SJCRH30 (cell line): ENCODE measurements at regions not wholly inside any gene's neighbourhood (a gene's known extent, or its start where the extent isn't known, plus 50 kb on each side); places are given as distances from the start of the nearest gene placed in this dataset.

ENCODE experiments used
- DNase-seq, 2 experiments: peaks; one replicate each; pipeline ENCODE4 v3.0.0-alpha.2; 2015 to 2020
- H3K27ac ChIP-seq: fragments of 250-450 bp; sonication (Bioruptor Pico); 2 replicates; pipeline ENCODE4 v1.5.1; 2020; ENCODE audit warnings: mild to moderate bottlenecking, moderate library complexity
- H3K27me3 ChIP-seq: fragments of 250-450 bp; sonication (Bioruptor Pico); 2 replicates; pipeline ENCODE4 v1.5.1; 2020; ENCODE audit warnings: mild to moderate bottlenecking, moderate library complexity
- H3K36me3 ChIP-seq: fragments of 250-450 bp; sonication (Bioruptor Pico); 2 replicates; pipeline ENCODE4 v1.5.1; 2020; ENCODE audit warnings: mild to moderate bottlenecking, moderate library complexity
- H3K4me1 ChIP-seq: fragments of 250-450 bp; sonication (Bioruptor Pico); 2 replicates; pipeline ENCODE4 v1.5.1; 2020; ENCODE audit warnings: mild to moderate bottlenecking, moderate library complexity
- H3K4me3 ChIP-seq: fragments of 250-450 bp; sonication (Bioruptor Pico); 2 replicates; pipeline ENCODE4 v1.5.1; 2020; ENCODE audit warnings: mild to moderate bottlenecking, moderate library complexity
- H3K9me3 ChIP-seq: fragments of 250-450 bp; sonication (Bioruptor Pico); replicated peaks from 2 replicates; pipeline ENCODE4 v1.5.1; 2020; ENCODE audit warnings: mild to moderate bottlenecking, moderate library complexity

DNA sequence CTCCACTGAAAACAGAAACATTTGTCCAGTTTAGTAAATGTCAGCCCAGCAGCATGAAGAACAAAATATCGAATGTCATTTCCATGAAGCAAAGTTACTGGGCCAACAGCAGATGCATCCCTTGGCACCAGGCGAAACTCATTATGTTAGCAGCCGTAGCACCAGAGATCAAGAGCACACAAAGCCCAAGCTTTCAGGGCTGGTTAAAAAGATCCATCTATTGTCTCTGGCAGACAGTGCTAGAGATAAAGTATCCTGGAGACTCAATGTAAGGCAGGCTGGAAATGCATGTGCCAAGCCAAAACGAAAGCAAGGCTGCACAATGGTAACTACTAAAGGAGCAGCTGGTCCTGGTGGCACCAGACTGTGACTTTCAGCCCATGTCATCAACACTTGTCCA is 120.3 kb upstream of the PLEKHG7 start:
- DNase-seq = peak in 1 of 2 experiments; percentile 27
- Histone ChIP-seq H3K27me3 (no peaks in the 10 kb centered on the region), H3K9me3 (no peaks in the 10 kb centered on the region), H3K27ac (peak overlapping the region; percentile 19; the same call in 1 of the 2 replicates), H3K36me3 (no peaks in the 10 kb centered on the region), H3K4me1 (peaks cover 8% of the 10 kb centered on the region; the same call in 1 of the 2 replicates), H3K4me3 (no peak overlapping the region)

GRCh38 chr12:92581604-92582003 is 121.2 kb upstream of the PLEKHG7 start:
- H3K27me3 ChIP-seq = no peaks in the 10 kb centered on the region
- H3K9me3 ChIP-seq = no peaks in the 10 kb centered on the region
- no peak overlapping the region for H3K4me3 ChIP-seq
- DNase-seq = peak in 1 of 2 experiments; percentile 26
- no peaks in the 10 kb centered on the region for H3K36me3 ChIP-seq
- peaks cover 8% of the 10 kb centered on the region; the same call in 1 of the 2 replicates for H3K4me1 ChIP-seq
- no peak overlapping the region; the same call in 1 of the 2 replicates for H3K27ac ChIP-seq

GRCh38 chr12:92574911-92575570 is 127.7 kb upstream of the PLEKHG7 start:
- H3K9me3 ChIP-seq = no peaks in the 10 kb centered on the region
- no peaks in the 10 kb centered on the region for H3K36me3 ChIP-seq
- no peaks in the 10 kb centered on the region for H3K27me3 ChIP-seq
- DNase-seq = no peak
- H3K27ac ChIP-seq = no peak overlapping the region
- 0 out of 2 replicates have a peak, but pooled peaks cover 2% of the 10 kb centered on the region for H3K4me1 ChIP-seq
- no peak overlapping the region for H3K4me3 ChIP-seq

DNA sequence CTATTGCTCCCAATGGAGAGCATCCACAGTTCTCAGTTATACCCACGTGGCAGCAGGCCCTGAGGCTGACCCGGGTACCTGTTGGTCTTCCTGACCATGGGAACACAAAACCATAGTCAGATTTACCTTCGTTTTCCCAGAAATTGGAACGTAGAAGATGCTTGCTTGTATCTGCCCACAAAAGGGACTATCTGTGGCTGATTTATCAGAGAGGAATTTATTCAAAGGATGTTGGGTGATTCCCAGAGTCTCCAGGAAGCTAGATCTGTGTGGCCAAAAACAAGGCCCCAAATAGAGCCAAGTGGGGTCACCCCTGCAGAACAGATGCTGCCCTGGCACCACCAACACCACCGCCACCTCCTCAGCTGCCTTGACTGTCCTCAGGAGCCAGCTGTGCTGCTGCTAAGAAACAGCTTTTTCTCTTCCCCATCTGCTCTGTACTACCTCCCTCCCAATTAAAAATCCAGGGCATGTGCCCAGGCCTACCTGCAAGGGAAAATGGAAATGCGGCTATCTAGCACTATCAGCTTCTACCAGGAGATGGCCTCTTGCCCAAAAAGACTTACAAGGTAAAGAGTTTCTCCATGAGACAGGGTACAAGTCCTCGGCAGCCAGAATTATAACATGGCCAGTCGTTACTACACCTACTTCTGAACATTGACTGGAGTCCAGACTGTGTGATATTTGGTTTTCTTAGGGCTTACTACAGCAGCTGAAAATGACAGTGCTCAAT is 128.6 kb upstream of the PLEKHG7 start:
- peak in 1 of 2 experiments; percentile 20 for DNase-seq

DNA sequence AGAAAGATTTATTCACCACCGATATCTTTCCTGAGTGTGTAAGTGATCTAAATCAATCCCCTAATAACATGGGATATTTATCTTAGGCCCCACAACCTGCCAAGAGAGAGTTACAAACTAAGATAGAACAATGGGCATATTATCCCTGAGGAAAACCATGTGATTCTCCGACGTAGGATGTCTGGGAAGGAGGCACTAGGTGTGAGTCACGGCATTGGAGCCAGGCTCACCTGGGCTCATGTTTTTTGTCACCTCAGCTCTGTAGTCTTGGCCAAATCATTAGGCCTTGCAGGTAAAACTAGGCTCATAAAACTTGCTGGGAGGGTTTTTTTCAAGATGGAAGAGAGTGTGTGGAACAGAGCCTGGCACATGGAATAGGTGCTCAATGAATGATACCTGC is 129.7 kb upstream of the PLEKHG7 start:
- Histone ChIP-seq H3K4me1 (0 out of 2 replicates have a peak, but pooled peaks cover 2% of the 10 kb centered on the region), H3K36me3 (no peaks in the 10 kb centered on the region), H3K27me3 (no peaks in the 10 kb centered on the region), H3K27ac (no peak overlapping the region), H3K4me3 (no peak overlapping the region), H3K9me3 (no peaks in the 10 kb centered on the region)
- DNase-seq = no peak

More for the DNA sequence above, 128.6 kb upstream of the PLEKHG7 start:
- H3K4me3 ChIP-seq = no peak overlapping the region
- H3K27me3 ChIP-seq = no peaks in the 10 kb centered on the region
- H3K9me3 ChIP-seq = no peaks in the 10 kb centered on the region
- H3K4me1 ChIP-seq = 0 out of 2 replicates have a peak, but pooled peaks cover 2% of the 10 kb centered on the region
- no peak overlapping the region for H3K27ac ChIP-seq
- H3K36me3 ChIP-seq = no peaks in the 10 kb centered on the region

- Histone ChIP-seq H3K4me3 (no peak overlapping the region), H3K4me1 (0 out of 2 replicates have a peak, but pooled peaks cover 2% of the 10 kb centered on the region), H3K9me3 (no peaks in the 10 kb centered on the region), H3K27ac (no peak overlapping the region), H3K27me3 (no peaks in the 10 kb centered on the region), H3K36me3 (no peaks in the 10 kb centered on the region)
- no peak for DNase-seq
These were observed 130.8 kb upstream of the PLEKHG7 start for GRCh38 chr12:92571844-92572543.

DNA sequence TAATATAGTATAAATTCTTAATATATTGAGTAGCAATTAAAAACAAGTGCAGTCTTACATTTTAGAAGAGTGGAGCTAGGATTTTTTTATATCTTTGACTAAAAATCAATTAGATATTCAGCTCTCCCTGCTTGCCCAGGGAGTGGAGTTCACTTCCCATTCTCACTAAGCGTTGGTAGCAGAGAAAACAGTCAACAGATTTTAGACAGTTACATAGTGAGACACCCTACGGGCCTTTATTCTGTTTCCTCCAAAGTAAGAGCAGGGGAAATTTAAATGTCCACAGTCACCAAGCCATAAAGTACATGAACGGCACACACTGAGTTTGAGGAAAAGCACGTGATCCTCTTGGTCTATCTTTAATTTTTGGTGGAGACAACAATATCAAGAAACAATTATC is 131.6 kb upstream of the PLEKHG7 start:
- Histone ChIP-seq H3K4me3 (no peak overlapping the region), H3K9me3 (no peaks in the 10 kb centered on the region), H3K27ac (no peak overlapping the region), H3K36me3 (no peaks in the 10 kb centered on the region), H3K27me3 (no peaks in the 10 kb centered on the region), H3K4me1 (0 out of 2 replicates have a peak, but pooled peaks cover 2% of the 10 kb centered on the region)
- DNase-seq = no peak

- Histone ChIP-seq H3K36me3 (no peaks in the 10 kb centered on the region), H3K4me1 (0 out of 2 replicates have a peak, but pooled peaks cover 2% of the 10 kb centered on the region), H3K4me3 (no peak overlapping the region), H3K27me3 (no peaks in the 10 kb centered on the region), H3K27ac (no peak overlapping the region), H3K9me3 (no peaks in the 10 kb centered on the region)
- peak; percentile 52 to 91 for DNase-seq
These were observed 132.6 kb upstream of the PLEKHG7 start for GRCh38 chr12:92570056-92570753.

GRCh38 chr12:92568691-92569090 is 134.1 kb upstream of the PLEKHG7 start:
- H3K4me3 ChIP-seq = no peak overlapping the region
- no peaks in the 10 kb centered on the region for H3K27me3 ChIP-seq
- H3K4me1 ChIP-seq = 0 out of 2 replicates have a peak, but pooled peaks cover 2% of the 10 kb centered on the region
- DNase-seq = no peak
- no peaks in the 10 kb centered on the region for H3K9me3 ChIP-seq
- H3K27ac ChIP-seq = no peak overlapping the region
- H3K36me3 ChIP-seq = no peaks in the 10 kb centered on the region

DNA sequence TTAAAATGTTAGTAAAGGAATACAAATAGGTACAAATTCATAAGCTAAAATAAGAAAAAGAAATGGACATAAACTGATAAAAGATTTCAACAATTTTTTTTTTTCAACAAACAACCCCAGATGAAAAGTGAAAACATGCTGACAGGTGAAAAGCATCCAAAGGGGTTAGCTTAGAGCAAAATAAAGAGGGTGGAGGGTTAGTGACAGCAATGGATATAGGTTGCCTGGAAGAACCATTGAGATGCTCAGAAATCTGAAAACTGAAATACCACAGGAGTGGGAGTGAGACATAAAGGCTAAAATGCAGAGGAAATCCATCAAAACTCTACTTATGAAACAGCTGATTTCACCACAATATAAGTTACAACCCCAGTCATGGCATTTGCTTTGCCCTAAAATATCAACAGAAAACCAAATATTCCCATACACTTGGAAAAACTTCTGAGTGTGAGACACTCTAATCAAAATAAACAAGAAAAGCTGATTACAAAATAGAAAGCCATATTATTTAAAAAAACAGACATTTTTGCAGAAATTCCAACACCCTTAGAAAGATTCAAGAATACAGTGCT is 136.3 kb upstream of the PLEKHG7 start:
- no peak overlapping the region for H3K4me3 ChIP-seq
- no peaks in the 10 kb centered on the region for H3K27me3 ChIP-seq
- no peak overlapping the region for H3K27ac ChIP-seq
- no peaks in the 10 kb centered on the region for H3K36me3 ChIP-seq
- H3K9me3 ChIP-seq = no peaks in the 10 kb centered on the region
- DNase-seq = no peak
- peaks cover 2% of the 10 kb centered on the region; the same call in 1 of the 2 replicates for H3K4me1 ChIP-seq

DNA sequence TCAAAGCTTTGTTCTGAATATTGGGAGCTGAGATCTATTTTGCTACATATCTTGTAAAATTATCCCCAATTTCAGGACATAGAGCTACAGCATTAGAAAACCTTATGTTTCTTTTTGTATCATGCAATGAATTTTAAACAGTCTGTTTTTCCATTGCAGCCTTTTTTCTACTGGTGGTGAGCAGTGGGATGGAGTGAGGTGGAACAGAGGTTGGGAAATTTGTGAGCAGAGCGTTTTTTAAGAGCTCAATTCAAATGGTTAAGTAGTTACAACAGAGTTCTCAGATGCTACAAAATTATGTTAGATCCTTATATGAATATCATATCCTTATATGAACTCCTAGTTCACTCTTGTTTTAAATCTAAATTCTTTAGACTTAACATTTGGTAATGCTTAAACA is 139.0 kb upstream of the PLEKHG7 start:
- no peak overlapping the region for H3K27ac ChIP-seq
- H3K27me3 ChIP-seq = no peaks in the 10 kb centered on the region
- no peaks in the 10 kb centered on the region for H3K9me3 ChIP-seq
- no peak for DNase-seq
- no peaks in the 10 kb centered on the region; the same call in 1 of the 2 replicates for H3K4me1 ChIP-seq
- no peak overlapping the region for H3K4me3 ChIP-seq
- no peaks in the 10 kb centered on the region for H3K36me3 ChIP-seq

DNA sequence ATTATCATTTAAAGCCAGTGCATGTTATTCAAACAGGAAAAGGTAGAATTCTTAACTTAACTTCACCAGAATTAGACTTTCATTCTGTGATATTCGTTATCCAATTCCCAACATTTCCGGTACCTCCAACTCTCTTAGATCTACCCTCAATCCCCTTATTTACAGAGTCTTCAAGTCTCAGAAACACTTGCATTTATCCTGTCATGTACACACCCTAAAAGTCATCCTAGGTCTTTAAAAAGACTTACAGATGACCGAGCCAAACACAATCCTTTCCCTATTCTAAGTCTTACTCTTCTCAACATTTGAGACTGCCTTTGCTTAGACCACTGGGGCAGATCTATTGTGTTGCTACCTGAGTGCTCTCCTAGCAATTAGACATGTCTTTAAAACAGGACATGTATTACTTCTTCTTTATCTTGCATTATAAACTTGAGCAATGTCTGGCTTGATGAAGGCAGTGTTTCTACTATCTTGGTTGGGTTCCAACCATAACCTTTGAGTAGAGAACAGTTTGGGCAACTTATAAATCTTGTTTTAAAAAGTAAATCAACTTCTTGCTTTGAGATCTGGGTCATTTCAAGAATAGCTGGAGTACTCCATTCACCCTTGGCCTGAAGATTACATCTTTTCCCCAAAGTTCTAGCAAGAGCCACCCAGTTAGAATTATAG is 140.6 kb upstream of the PLEKHG7 start:
- no peak for DNase-seq

GRCh38 chr12:92561543-92561899 is 141.3 kb upstream of the PLEKHG7 start:
- Histone ChIP-seq H3K4me1 (no peaks in the 10 kb centered on the region; the same call in 1 of the 2 replicates), H3K36me3 (no peaks in the 10 kb centered on the region), H3K9me3 (no peaks in the 10 kb centered on the region), H3K27me3 (no peaks in the 10 kb centered on the region), H3K4me3 (no peak overlapping the region), H3K27ac (no peak overlapping the region)
- no peak for DNase-seq

More for the DNA sequence above, 140.6 kb upstream of the PLEKHG7 start:
- H3K4me1 ChIP-seq = no peaks in the 10 kb centered on the region; the same call in 1 of the 2 replicates
- no peak overlapping the region for H3K4me3 ChIP-seq
- no peaks in the 10 kb centered on the region for H3K36me3 ChIP-seq
- H3K27me3 ChIP-seq = no peaks in the 10 kb centered on the region
- no peak overlapping the region for H3K27ac ChIP-seq
- H3K9me3 ChIP-seq = no peaks in the 10 kb centered on the region
